ENCODE measurements at regions not wholly inside any gene's neighbourhood (a gene's known extent, or its start where the extent isn't known, plus 50 kb on each side); places are given as distances from the start of the nearest gene placed in this dataset.

DNA sequence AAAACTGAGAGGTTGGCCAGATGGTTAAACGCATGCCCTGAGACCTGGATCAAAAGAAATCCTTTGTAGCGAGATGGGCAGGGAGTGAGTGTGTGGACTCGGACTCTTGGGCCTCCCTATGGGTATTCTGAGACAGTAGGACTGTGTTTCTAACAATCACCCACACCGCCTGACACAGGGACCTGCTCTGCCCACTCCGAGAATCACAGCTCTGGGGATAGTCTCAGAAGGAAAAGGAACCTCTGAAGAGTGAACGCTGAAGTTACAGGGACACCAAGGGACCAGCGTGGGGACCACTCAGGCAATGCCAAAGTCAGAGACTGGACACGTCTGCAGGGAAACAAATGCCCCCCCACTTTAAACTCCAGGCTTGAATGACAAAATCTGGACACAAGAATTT, 242.1 kb upstream of the TCERG1L start:
- TF ChIP-seq CTCF (IDR thresholded peaks at IDR 0.05; ENCODE audit: poor library complexity) (no peak), EZH2 (IDR thresholded peaks at IDR 0.05; ENCODE audit: borderline replicate concordance) (no peak)
